Uterus (tissue), 2 donors: ENCODE measurements at regions not wholly inside any gene's neighbourhood (a gene's known extent, or its start where the extent isn't known, plus 50 kb on each side); places are given as distances from the start of the nearest gene placed in this dataset.

Experiments used
- POLR2A ChIP-seq, 2 donors: fragments of 450-650 bp; IDR thresholded peaks; one replicate each; pipeline ENCODE4 v1.6.1; 2016; ENCODE audit warnings: antibody characterized with exemption in 2 of 2, mild to moderate bottlenecking in 1 of 2, moderate library complexity in 1 of 2
- TF ChIP-seq, protein P1 (sequence below), 4 experiments: fragments of 200-600 bp in 2 of 4; fragments of 450-650 bp in 2 of 4; sonication (generic) in 2 of 4; IDR thresholded peaks; one replicate each; pipeline ENCODE4 v1.5.1; 2016 to 2019; ENCODE audit warnings: antibody characterized with exemption in 4 of 4, mild to moderate bottlenecking in 2 of 4, moderate library complexity in 1 of 4

GRCh38 chr12:97680751-97681150, 218.1 kb downstream of the RMST start:
- TF ChIP-seq, protein P1, sequence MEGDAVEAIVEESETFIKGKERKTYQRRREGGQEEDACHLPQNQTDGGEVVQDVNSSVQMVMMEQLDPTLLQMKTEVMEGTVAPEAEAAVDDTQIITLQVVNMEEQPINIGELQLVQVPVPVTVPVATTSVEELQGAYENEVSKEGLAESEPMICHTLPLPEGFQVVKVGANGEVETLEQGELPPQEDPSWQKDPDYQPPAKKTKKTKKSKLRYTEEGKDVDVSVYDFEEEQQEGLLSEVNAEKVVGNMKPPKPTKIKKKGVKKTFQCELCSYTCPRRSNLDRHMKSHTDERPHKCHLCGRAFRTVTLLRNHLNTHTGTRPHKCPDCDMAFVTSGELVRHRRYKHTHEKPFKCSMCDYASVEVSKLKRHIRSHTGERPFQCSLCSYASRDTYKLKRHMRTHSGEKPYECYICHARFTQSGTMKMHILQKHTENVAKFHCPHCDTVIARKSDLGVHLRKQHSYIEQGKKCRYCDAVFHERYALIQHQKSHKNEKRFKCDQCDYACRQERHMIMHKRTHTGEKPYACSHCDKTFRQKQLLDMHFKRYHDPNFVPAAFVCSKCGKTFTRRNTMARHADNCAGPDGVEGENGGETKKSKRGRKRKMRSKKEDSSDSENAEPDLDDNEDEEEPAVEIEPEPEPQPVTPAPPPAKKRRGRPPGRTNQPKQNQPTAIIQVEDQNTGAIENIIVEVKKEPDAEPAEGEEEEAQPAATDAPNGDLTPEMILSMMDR (IDR thresholded peaks at IDR 0.05), result no peak
- TF ChIP-seq POLR2A (IDR thresholded peaks at IDR 0.05), result no peak
